GM18507 (cell line): ENCODE measurements at regions not wholly inside any gene's neighbourhood (a gene's known extent, or its start where the extent isn't known, plus 50 kb on each side); places are given as distances from the start of the nearest gene placed in this dataset.

Source experiments
- DNase-seq: peaks from one replicate; pipeline ENCODE4 v3.0.0; 2011; ENCODE audit warnings: low read depth; ENCODE audit not compliant: insufficient read length; ENCODE audit errors: extremely low spot score
- FAIRE-seq: peaks from 2 replicates; lab custom pipeline; 2011; peaks lifted over from hg19 to GRCh38; lab: Jason Lieb, UNC

DNA sequence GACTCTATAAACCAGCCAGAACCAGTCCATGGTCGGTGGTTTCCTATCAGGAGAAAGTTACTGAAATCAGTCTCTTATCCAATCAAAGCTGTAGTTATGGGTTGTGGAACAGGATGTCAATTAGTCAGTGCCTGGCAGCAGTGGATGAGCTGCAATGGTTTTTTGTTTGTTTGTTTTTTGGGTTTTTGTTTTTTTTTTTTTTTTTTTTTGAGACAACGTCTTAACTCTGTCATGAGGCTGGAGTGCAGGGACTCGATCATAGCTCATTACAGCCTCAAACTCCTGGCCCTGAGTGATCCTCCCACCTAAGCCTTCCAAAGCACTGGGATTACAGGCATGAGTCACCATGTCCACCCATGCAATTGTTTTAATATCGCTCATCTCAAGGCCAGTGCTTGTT lies 113.3 kb upstream of the CAND1 start:
- no peak for FAIRE-seq

DNA sequence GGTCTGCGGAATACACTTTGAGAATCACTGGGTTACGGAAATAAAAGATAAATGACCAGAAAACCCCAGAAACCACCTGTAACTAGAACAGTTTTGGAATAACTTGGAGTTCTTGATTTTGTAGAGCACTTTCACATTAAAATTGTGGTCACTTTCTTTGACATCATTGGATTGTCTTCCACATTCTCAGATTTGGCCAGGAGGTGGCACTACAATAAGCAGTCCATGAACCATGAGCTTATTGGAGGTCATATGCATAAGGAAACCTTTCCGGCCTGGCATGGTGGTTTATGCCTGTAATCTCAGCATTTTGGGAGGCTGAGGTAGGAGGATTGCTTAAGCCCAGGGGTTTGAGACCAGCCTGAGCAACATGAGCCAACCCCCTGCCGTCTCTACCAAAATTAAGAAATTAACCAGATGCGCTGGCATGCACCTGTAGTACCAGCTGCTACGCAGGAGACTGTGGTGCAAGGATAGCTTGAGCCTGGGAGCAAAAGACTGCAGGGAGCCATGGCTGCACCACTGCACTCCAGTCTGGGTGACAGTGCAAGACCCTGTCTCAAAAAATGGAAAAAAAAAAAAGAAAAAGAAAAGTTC lies 107.7 kb upstream of the CAND1 start:
- peak; percentile 63 for FAIRE-seq
- DNase-seq: peak; percentile 7

More for the DNA sequence above, 113.3 kb upstream of the CAND1 start:
- no peak for DNase-seq

DNA sequence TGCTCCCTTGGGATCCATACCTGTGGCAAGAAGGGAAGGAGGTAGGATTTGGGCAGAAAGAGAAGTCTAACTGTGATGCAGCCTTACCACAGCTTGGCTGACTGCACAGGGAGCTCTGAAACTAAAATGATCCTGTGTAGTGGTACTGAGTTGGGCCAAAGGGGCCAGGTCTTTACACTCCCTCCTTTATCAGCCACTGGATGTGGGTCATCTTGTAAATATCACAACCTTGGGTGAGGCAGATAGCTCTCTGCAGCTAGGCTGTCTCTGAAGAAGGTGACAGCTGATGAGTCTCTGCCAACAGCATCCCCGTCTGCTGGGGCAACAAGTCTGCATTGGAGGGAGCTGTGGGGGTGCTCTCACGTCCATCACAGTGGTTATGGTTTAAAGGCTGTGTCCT lies 95.9 kb upstream of the CAND1 start:
- FAIRE-seq (no peak), DNase-seq (no peak)

DNA sequence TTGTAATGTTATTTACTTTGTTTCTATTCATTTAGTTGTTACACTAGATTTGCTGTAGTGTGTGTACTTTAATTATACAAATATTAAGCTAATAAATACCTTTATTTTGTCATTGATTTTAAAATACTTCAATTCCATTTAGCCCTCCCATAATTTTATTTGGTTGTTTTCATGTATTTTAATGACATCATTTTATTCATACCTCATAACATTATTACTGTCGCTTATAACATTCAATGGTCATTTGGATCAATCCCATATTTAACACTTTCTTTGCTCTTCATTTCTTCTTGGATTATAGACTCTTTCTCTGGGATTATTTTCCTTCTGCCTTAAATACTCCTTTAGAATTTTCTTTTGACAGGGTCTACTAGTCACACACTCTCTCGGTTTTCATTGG lies 86.6 kb upstream of the CAND1 start:
- FAIRE-seq (no peak), DNase-seq (no peak)

DNA sequence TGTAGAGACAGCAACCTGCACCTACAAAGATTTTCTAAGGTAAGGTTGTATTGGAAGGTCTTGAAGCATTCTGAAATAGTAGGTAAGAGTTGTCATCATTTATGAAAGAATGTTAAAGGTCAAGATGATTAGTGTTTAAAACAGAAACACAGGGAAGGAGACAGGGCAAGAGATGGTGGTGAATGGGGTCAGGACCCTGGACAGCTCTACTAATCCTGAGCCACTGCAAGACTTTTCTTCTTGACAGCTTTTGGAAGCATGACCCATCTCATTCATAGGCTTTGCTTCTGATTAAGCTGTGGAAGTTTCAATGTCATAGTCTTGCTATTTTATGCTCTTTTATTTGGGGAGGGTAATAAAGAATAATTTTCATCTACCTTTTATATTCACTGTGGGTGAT lies 75.5 kb upstream of the CAND1 start:
- no peak for DNase-seq
- no peak for FAIRE-seq

DNA sequence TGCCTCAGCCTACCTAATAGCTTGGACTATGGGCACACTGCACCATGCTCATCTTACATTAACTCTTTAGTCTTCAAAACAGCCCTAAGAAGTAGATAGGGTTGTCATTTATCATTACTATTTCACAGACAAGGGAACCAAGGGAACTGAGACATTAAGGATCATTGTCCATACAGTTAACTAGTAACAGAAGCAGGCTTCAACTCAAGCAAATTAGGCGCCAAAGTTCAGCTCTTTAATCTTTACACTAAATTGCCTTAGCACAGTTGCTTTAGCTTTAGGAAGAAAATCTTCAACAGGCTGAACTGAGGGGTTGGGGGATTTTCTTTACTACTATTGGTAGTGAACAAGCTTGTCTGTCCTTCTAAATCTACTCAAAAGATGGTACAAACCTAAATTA lies 68.8 kb upstream of the CAND1 start:
- DNase-seq (no peak), FAIRE-seq (no peak)

DNA sequence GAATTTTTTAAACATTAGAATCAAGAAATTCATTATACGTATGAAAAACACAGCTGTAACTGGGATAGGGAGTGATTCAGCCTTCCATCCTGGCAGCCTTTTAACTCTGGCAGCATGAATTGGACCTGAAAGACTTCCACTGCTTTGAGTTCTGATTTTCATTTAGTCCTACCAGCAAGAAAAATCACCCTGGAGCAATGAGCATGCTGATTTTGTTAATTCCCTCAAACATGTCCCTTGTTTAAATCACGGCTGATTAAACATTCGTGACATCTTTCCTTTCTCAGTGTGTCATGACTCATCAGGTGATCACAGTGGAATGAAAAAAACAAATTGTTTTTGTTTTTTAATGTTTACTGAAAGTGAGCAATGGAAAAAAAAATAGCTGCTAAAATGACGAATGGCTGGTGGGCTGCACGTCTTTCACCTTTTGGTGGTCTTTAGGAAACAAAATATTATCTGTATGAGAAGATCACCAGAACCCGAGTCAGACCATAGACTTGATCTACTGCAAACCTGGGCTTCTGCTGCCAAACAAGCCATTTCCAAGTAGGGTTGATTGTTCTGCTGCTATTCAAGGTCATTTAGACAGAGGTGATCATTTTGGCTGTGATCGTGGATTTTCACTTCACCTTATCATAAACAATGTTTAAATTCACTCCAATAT lies 67.0 kb upstream of the CAND1 start:
- FAIRE-seq (no peak), DNase-seq (no peak)

DNA sequence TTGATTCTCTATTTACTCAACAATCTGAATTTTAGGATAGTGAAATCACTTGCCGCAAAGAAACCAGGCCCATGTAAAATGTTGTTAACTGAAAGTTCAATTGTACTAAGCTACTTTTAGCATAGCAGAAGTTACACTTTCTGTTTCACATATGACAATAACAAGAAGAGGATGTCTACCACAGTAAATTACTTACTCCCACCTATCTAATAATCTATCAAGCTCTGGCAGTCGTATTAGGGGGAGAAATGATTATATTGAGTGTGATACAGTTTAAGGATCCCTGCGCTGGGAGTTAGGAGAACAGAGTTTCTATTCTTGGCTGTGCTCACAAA lies 66.5 kb upstream of the CAND1 start:
- FAIRE-seq: peak; percentile 54
- no peak for DNase-seq

DNA sequence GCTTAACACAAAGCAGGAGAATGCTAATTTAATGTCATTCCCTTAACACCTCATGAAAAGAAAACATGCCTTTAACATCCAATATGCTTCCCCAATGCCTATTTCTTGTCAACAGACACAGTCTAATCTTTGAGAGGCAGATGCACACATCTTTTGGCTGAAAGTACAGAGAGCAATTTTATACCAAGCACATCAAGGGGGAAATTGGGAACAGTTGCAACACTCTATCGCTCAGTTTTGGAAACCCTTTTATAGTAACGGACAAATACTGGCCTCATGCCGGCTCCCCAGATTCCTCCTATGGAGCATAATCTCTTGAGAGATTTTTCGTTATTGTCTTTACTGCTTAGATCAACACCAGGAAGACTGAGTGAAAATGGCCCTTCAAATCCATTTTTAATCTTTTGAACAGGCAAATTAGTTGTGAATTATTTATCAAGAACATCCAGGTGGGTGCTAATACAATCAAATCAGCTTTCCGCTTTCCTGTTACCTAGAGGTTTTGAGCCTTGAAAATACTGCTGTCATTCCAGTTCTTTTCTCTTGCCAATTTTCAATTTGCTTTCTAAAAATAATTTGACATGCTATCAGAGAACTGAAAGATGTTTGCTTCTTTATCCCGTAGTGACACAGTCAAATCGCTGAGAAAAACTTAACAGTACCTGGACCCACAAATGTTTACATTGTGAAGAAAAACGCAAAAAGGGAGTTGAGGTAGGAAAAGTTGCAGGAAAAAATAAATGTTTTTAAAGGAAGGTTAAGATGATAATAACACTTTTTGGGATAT lies 60.7 kb upstream of the CAND1 start:
- no peak for DNase-seq
- no peak for FAIRE-seq

DNA sequence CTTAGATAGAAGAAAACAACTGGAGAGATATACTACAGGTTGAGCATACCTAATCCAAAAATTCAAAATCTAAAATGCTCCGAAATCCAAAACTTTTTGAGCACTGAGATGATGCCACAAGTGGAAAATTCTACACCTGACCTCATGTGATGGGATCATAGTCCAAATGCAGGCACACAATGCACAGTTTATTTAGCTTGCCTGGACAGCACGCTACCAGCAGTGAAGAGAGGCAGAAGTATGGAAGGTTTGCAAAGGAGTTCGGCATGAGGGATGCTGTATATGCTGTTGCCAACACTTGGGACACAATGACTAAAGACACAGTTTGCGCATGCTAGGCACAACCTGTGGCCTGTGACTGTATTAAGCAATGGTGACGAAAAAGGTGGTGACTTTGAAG lies 58.1 kb upstream of the CAND1 start:
- FAIRE-seq (no peak), DNase-seq (no peak)

DNA sequence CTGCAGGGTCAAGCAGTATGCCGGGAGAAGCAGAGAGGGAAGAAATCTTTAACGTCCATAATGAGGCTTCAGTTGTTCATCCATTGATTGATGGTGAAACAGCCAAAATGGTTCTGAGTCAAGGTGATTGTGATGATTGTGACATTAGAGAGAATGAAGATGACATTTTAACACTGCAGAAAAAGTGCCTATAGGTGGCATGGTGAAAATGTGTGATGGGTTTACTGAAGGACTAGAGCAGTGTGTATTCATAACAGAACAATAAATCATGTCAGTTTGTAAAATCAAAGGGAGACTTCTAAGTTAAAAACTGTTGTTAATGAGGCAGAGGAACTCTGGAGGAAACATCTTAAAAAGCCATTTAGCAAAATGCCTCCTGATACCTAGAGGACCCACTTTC lies 57.7 kb upstream of the CAND1 start:
- FAIRE-seq: no peak
- no peak for DNase-seq

DNA sequence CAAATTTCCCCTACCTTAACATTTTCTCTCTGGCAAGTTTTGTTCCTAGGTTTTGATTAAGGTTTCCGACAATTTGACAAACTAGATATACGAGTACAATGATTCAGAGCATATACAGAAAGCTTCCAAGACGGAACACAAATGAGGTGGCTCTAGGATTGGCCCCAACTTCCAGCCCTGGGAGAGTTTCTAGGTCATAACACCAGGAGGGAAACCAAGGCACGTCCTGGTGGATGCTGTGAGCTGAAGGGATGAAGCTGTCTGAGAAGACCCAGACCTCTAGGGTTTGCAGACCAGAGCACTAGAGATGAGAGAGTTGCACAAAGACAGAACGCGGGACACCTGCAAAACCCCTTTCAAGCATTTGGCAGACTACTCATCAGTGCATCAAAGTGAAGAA lies 51.5 kb upstream of the CAND1 start:
- no peak for DNase-seq
- no peak for FAIRE-seq
